ENCODE measurements at regions not wholly inside any gene's neighbourhood (a gene's known extent, or its start where the extent isn't known, plus 50 kb on each side); places are given as distances from the start of the nearest gene placed in this dataset.

DNA sequence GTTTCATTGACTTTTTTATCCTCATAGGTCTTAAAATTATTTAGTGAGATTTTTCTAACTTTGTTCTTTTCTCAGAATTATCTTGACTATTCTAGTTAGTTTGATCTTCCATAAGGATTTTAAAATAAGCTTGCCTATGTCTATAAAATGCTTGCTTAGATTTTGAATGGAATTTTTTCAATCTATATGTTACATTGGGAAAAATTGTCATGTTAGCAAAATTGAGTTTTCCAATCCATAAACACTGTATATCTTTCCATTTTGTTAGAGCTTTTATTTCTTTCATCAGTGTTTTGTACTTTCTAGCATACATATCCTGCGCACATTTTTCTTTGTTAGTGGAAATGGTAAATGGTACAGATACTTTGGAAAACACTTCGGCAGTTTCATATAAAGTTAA is 312.9 kb downstream of the PDHA2 start:
- Histone ChIP-seq H2AK5ac (ENCODE audit: low read depth, low read length) (no peak overlapping the region), H4K91ac (ENCODE audit: insufficient read depth, low read depth, low read length) (no peak overlapping the region), H2BK120ac (ENCODE audit: low read depth, low read length) (no peak overlapping the region), H3K9me1 (ENCODE audit: insufficient read depth, low read length) (no peaks in the 10 kb centered on the region), H2BK15ac (ENCODE audit: low read depth, low read length) (no peak overlapping the region), H2AK9ac (replicated peaks; ENCODE audit: low read depth, low read length, poor library complexity) (no peak overlapping the region), H3K4ac (ENCODE audit: low read depth, low read length) (no peak overlapping the region), H3K36me3 (ENCODE audit: control insufficient read depth, insufficient read depth, low read length) (no peaks in the 10 kb centered on the region), H3K4me3 (ENCODE audit: insufficient read depth, low read depth, low read length) (no peak overlapping the region), H2BK5ac (ENCODE audit: low read depth, low read length, poor library complexity, severe bottlenecking) (no peak overlapping the region), H3K4me1 (ENCODE audit: control insufficient read depth, insufficient read depth, low read length) (no peaks in the 10 kb centered on the region), H3K14ac (replicated peaks; ENCODE audit: low read depth, low read length) (no peak overlapping the region), H3K79me1 (ENCODE audit: low read depth in 1 of 2, low read length in 2 of 2) (no peaks in the 10 kb centered on the region), H2BK20ac (ENCODE audit: low read depth, low read length) (no peak overlapping the region), H3K23ac (ENCODE audit: low read depth, low read length) (no peak overlapping the region), H3K56ac (ENCODE audit: extremely low read depth, insufficient read depth, low read length) (no peak overlapping the region), H3K9me3 (ENCODE audit: control insufficient read depth, insufficient read depth, low read length) (no peaks in the 10 kb centered on the region), H4K5ac (ENCODE audit: low read depth, low read length) (no peak overlapping the region), H2AFZ (replicated peaks; ENCODE audit: low read length, poor library complexity) (no peak overlapping the region), H3K27ac (ENCODE audit: insufficient read depth, low read length) (no peak overlapping the region), H3K18ac (ENCODE audit: low read depth, low read length) (no peak overlapping the region), H4K8ac (ENCODE audit: low read depth in 2 of 2, low read length in 2 of 2) (no peak overlapping the region), H4K20me1 (ENCODE audit: insufficient read depth, low read length) (no peaks in the 10 kb centered on the region), H3K27me3 (ENCODE audit: control insufficient read depth, insufficient read depth, low read length) (no peaks in the 10 kb centered on the region), H3K9ac (ENCODE audit: low read depth, low read length) (no peak overlapping the region), H3K4me2 (ENCODE audit: low read depth, low read length) (no peak overlapping the region)
- dilution Hi-C loops (cut with HindIII; ENCODE audit: low sequenced_read_pairs, unreplicated experiment) = no loop called here
- DNase-seq (no peak), ATAC-seq (ENCODE audit: low read depth) (no peak)
- CTCF ChIA-PET = interaction anchor here (0.7 kb wide), 1 partner anchor 600 kb away, joined by 3 read pairs; no protein-coding TSS in a partner anchor
- no TSS peak for BruUV-seq (replicated peaks)
- in situ Hi-C loops (cut with MboI; ENCODE audit: low sequenced_read_pairs) = no loop called here
- intact Hi-C loops (cut with micrococcal nuclease) = no loop called here
- POLR2A ChIA-PET (ENCODE audit: unreplicated experiment) = no interaction called here
- TF ChIP-seq MAFK (IDR thresholded peaks at IDR 0.05; ENCODE audit: low read depth, low read length) = peak; percentile 72
- TF ChIP-seq MXI1 (IDR thresholded peaks at IDR 0.05; ENCODE audit: borderline replicate concordance, low read depth, low read length) = no peak
- TF ChIP-seq, protein P1, sequence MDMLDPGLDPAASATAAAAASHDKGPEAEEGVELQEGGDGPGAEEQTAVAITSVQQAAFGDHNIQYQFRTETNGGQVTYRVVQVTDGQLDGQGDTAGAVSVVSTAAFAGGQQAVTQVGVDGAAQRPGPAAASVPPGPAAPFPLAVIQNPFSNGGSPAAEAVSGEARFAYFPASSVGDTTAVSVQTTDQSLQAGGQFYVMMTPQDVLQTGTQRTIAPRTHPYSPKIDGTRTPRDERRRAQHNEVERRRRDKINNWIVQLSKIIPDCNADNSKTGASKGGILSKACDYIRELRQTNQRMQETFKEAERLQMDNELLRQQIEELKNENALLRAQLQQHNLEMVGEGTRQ (IDR thresholded peaks at IDR 0.05; ENCODE audit: low read depth, low read length) = no peak
- WGBS, 2 experiments (ENCODE audit: extremely low coverage in 2 of 2, insufficient read length in 1 of 2) = no CpG with 5 or more reads among the region's 2 CpGs
